HepG2 (cell line): ENCODE measurements at regions not wholly inside any gene's neighbourhood (a gene's known extent, or its start where the extent isn't known, plus 50 kb on each side); places are given as distances from the start of the nearest gene placed in this dataset.

Experiments used
- EED ChIP-seq: sonication (generic); formaldehyde crosslinking; IDR thresholded peaks from 2 replicates; pipeline ENCODE4 v1.5.0; 2020; ENCODE audit warnings: mild to moderate bottlenecking, missing genetic modification reagents
- HNRNPH1 ChIP-seq: fragments of 200-400 bp; formaldehyde crosslinking; optimal IDR thresholded peaks from 2 replicates; pipeline ENCODE3; 2017; ENCODE audit warnings: mild to moderate bottlenecking, low read depth, low read length
- JUND ChIP-seq: sonication (generic); formaldehyde crosslinking; IDR thresholded peaks from 2 replicates; pipeline ENCODE4 v1.8.0; 2022; ENCODE audit warnings: mild to moderate bottlenecking, missing genetic modification reagents
- NR1H2 ChIP-seq: sonication (generic); formaldehyde crosslinking; IDR thresholded peaks from 2 replicates; pipeline ENCODE4 v1.8.1; 2022; ENCODE audit warnings: low read depth, missing genetic modification reagents, borderline replicate concordance
- NR2C2 ChIP-seq: sonication (generic); formaldehyde crosslinking; IDR thresholded peaks from 2 replicates; pipeline ENCODE4 v1.4.0; 2020; ENCODE audit warnings: missing genetic modification reagents, mild to moderate bottlenecking, moderate library complexity, borderline replicate concordance
- SMYD3 ChIP-seq: sonication (generic); formaldehyde crosslinking; IDR thresholded peaks from 2 replicates; pipeline ENCODE4 v1.8.1; 2023; ENCODE audit warnings: mild to moderate bottlenecking, missing genetic modification reagents
- TBP ChIP-seq: sonication (generic); formaldehyde crosslinking; IDR thresholded peaks from 2 replicates; pipeline ENCODE4 v1.5.0; 2020; ENCODE audit warnings: missing genetic modification reagents
- ZNF160 ChIP-seq: sonication (generic); formaldehyde crosslinking; IDR thresholded peaks from 2 replicates; pipeline ENCODE4 v1.8.0; 2022; ENCODE audit warnings: mild to moderate bottlenecking, inconsistent platforms, missing genetic modification reagents
- TF ChIP-seq, protein P1 (sequence below): sonication (generic); formaldehyde crosslinking; IDR thresholded peaks from 2 replicates; pipeline ENCODE4 v1.5.0; 2020; ENCODE audit warnings: mild to moderate bottlenecking, missing genetic modification reagents, moderate library complexity
- TF ChIP-seq, protein P2 (sequence below): sonication (generic); formaldehyde crosslinking; IDR thresholded peaks from 2 replicates; pipeline ENCODE4 v1.4.0; 2020; ENCODE audit warnings: missing genetic modification reagents

DNA sequence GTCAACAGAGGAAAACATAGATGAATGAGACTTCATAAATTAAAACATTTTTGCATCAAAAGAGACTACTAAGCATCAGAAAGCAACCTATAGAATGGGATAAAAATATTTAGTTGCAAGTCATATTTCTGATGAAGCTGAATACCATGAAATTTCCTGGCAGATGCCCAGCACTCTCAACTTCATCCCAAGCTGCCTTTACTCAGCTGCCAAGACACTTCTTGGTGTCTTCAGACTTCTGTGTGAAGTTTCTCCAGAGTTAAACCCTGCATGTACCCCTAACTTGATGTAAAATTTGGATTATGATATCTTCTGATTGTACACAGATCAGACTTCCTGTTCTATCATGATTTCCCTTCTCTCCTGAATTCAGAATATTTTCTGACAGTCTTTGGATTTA is 73.2 kb downstream of the AKR1C4 start:
- TF ChIP-seq HNRNPH1 (no peak), NR2C2 (CRISPR knock-in tag) (no peak), ZNF160 (CRISPR knock-in tag) (no peak), SMYD3 (CRISPR knock-in tag) (no peak), TBP (CRISPR knock-in tag) (no peak), EED (no peak), NR1H2 (CRISPR knock-in tag) (no peak), JUND (CRISPR knock-in tag) (no peak)
- TF ChIP-seq, protein P1, sequence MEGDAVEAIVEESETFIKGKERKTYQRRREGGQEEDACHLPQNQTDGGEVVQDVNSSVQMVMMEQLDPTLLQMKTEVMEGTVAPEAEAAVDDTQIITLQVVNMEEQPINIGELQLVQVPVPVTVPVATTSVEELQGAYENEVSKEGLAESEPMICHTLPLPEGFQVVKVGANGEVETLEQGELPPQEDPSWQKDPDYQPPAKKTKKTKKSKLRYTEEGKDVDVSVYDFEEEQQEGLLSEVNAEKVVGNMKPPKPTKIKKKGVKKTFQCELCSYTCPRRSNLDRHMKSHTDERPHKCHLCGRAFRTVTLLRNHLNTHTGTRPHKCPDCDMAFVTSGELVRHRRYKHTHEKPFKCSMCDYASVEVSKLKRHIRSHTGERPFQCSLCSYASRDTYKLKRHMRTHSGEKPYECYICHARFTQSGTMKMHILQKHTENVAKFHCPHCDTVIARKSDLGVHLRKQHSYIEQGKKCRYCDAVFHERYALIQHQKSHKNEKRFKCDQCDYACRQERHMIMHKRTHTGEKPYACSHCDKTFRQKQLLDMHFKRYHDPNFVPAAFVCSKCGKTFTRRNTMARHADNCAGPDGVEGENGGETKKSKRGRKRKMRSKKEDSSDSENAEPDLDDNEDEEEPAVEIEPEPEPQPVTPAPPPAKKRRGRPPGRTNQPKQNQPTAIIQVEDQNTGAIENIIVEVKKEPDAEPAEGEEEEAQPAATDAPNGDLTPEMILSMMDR: no peak
- TF ChIP-seq, protein P2, sequence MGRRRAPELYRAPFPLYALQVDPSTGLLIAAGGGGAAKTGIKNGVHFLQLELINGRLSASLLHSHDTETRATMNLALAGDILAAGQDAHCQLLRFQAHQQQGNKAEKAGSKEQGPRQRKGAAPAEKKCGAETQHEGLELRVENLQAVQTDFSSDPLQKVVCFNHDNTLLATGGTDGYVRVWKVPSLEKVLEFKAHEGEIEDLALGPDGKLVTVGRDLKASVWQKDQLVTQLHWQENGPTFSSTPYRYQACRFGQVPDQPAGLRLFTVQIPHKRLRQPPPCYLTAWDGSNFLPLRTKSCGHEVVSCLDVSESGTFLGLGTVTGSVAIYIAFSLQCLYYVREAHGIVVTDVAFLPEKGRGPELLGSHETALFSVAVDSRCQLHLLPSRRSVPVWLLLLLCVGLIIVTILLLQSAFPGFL: no peak
